ENCODE measurements at regions not wholly inside any gene's neighbourhood (a gene's known extent, or its start where the extent isn't known, plus 50 kb on each side); places are given as distances from the start of the nearest gene placed in this dataset.

- TF ChIP-seq, protein P1, sequence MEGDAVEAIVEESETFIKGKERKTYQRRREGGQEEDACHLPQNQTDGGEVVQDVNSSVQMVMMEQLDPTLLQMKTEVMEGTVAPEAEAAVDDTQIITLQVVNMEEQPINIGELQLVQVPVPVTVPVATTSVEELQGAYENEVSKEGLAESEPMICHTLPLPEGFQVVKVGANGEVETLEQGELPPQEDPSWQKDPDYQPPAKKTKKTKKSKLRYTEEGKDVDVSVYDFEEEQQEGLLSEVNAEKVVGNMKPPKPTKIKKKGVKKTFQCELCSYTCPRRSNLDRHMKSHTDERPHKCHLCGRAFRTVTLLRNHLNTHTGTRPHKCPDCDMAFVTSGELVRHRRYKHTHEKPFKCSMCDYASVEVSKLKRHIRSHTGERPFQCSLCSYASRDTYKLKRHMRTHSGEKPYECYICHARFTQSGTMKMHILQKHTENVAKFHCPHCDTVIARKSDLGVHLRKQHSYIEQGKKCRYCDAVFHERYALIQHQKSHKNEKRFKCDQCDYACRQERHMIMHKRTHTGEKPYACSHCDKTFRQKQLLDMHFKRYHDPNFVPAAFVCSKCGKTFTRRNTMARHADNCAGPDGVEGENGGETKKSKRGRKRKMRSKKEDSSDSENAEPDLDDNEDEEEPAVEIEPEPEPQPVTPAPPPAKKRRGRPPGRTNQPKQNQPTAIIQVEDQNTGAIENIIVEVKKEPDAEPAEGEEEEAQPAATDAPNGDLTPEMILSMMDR (conservative IDR thresholded peaks at IDR 0.05; ENCODE audit: low read length): no peak
- no peak for TF ChIP-seq EZH2phosphoT487 (IDR thresholded peaks at IDR 0.05; ENCODE audit: borderline replicate concordance)
Observed at GRCh38 chr21:25420831-25421230, 186.4 kb downstream of the MRPL39 start.

All from Loucy (cell line).